Osteocyte (in vitro differentiated cells): ENCODE measurements at regions not wholly inside any gene's neighbourhood (a gene's known extent, or its start where the extent isn't known, plus 50 kb on each side); places are given as distances from the start of the nearest gene placed in this dataset.

Source experiments
- DNase-seq: peaks from one replicate; pipeline ENCODE4 v3.0.0; 2021; ENCODE audit warnings: mixed read lengths; ENCODE audit not compliant: unreplicated experiment; ENCODE audit errors: extremely low spot score
- H3K27ac Mint-ChIP-seq: one replicate; pipeline ENCODE4 v1.8.0; 2021; ENCODE audit warnings: mild to moderate bottlenecking, mixed read lengths; ENCODE audit not compliant: unreplicated experiment
- H3K27me3 Mint-ChIP-seq: one replicate; pipeline ENCODE4 v1.8.0; 2021; ENCODE audit warnings: mixed read lengths; ENCODE audit not compliant: unreplicated experiment
- H3K36me3 Mint-ChIP-seq: one replicate; pipeline ENCODE4 v1.8.0; 2021; ENCODE audit warnings: mixed read lengths; ENCODE audit not compliant: unreplicated experiment
- H3K4me1 Mint-ChIP-seq: one replicate; pipeline ENCODE4 v1.8.0; 2021; ENCODE audit warnings: mixed read lengths; ENCODE audit not compliant: unreplicated experiment
- H3K4me3 Mint-ChIP-seq: one replicate; pipeline ENCODE4 v1.8.0; 2021; ENCODE audit warnings: mild to moderate bottlenecking, moderate library complexity, mixed read lengths; ENCODE audit not compliant: unreplicated experiment
- H3K9me3 Mint-ChIP-seq: one replicate; pipeline ENCODE4 v1.8.0; 2021; ENCODE audit warnings: mixed read lengths; ENCODE audit not compliant: unreplicated experiment
- CTCF ChIP-seq: fragments of 200-600 bp; sonication (generic); IDR thresholded peaks from 2 replicates; pipeline ENCODE4 v1.5.0; 2021; ENCODE audit warnings: antibody characterized with exemption, mild to moderate bottlenecking, moderate library complexity

DNA sequence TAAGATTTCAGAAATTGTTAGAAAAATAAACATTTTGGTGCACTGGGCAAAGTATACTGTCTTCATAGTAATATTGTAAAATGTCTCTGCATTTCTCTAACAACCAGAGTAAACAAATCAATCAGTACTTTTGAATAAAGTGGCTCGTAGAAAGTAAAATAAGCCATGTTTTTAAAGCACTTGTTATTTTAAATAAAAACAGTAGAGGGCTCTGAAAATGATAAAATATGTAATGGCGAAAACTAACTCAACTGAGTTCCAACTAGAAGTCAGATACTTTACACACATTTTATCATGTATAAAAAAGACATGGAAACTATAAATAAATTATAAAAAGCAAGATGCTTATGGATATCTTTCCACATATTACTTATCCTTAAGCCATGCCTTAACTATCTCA, 1134.4 kb downstream of the PDHA2 start:
- H3K27ac Mint-ChIP-seq = no peak overlapping the region
- H3K36me3 Mint-ChIP-seq = no peaks in the 10 kb centered on the region
- H3K9me3 Mint-ChIP-seq = peaks cover 4% of the 10 kb centered on the region
- H3K4me3 Mint-ChIP-seq = no peak overlapping the region
- H3K4me1 Mint-ChIP-seq = no peaks in the 10 kb centered on the region
- peak; percentile 7 for TF ChIP-seq CTCF
- DNase-seq = no peak
- H3K27me3 Mint-ChIP-seq = no peaks in the 10 kb centered on the region

DNA sequence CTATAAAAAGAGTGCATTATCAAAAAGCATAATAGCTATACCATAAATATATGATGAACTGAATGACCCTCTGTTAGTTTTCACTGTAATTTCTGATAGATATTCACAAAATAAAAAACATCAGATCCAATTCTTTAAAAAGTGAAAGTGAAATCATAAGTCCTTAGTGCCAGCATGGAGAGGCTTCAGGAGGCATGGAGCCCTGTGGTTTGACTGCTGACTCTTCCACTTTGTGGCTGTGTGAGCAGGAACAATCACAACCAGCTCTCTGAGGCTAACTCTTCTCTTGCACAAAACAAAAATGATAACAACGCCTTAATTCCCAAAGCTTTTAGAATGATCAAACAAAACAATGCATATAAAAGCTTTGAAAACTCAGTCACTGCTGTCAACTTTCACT, 1143.9 kb downstream of the PDHA2 start:
- DNase-seq = no peak
- Mint-ChIP-seq H3K4me1 (no peaks in the 10 kb centered on the region), H3K27ac (no peak overlapping the region), H3K4me3 (no peak overlapping the region), H3K36me3 (no peaks in the 10 kb centered on the region), H3K9me3 (no peaks in the 10 kb centered on the region), H3K27me3 (no peaks in the 10 kb centered on the region)
- TF ChIP-seq CTCF = no peak

DNA sequence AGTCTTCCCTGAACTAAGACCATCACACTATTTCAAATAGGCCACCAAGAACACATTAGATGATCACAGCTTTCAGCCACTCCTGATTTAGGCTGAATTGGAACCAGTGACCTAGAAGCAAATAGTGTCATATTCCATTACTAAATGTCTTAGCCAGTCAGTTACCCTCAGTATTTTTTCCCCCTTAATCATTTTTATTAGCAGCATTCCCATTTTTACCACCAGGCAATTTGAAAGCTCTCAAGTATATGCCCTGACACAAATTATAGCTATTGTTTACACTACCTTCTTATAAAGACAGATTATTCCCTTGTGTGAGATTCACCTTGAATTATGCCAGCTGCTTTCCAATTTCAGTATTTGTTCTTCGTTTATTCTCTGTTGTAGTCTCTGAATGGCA, 1146.9 kb downstream of the PDHA2 start:
- Mint-ChIP-seq H3K27me3 (no peaks in the 10 kb centered on the region), H3K9me3 (no peaks in the 10 kb centered on the region), H3K36me3 (no peaks in the 10 kb centered on the region), H3K27ac (no peak overlapping the region), H3K4me3 (no peak overlapping the region), H3K4me1 (no peaks in the 10 kb centered on the region)
- no peak for DNase-seq
- no peak for TF ChIP-seq CTCF

DNA sequence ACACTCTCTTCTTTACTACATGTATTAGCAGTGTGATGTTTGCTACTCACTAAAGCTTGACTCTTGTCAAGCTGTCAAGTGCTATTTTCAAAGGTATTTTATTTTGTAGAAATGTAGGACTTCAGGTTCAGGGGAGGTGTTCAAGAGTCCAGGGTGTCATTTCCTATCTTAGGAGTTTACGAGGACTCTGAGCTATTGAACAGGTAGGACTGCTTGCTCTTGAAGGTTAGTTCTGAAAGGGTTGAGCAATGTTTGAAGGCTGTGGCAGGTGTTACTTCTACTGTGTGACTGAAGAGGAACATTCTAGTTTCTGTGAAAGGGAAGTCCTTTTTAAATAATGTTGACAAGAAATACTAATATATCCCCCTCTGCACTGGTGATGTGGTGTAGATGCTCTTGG, 1151.2 kb downstream of the PDHA2 start:
- H3K4me1 Mint-ChIP-seq = no peaks in the 10 kb centered on the region
- H3K27me3 Mint-ChIP-seq = peaks cover 5% of the 10 kb centered on the region
- no peak overlapping the region for H3K4me3 Mint-ChIP-seq
- no peak for TF ChIP-seq CTCF
- no peaks in the 10 kb centered on the region for H3K9me3 Mint-ChIP-seq
- H3K36me3 Mint-ChIP-seq = no peaks in the 10 kb centered on the region
- DNase-seq = no peak
- H3K27ac Mint-ChIP-seq = no peak overlapping the region

DNA sequence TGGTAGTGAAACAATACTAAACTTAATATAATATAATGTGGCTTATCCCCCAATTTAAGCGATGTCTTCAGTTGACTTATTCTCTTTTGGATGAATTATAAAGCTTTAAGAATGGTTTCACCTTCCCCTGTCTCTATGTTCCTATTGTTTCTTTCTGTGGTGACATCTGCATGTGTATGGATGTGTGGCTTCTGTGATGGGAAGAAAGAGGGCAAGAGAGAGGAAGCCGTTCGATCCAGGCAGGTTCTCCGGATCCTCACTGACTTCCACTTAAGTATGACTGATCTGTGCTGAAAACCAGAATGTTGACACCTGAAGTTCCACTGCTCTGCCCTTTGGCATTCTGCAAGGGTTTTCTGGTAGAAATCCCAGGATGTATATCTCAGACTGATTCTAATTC, 1150.8 kb downstream of the STPG2 start:
- H3K27me3 Mint-ChIP-seq = peaks cover 5% of the 10 kb centered on the region

More for the DNA sequence above, 1150.8 kb downstream of the STPG2 start:
- TF ChIP-seq CTCF = no peak
- no peaks in the 10 kb centered on the region for H3K9me3 Mint-ChIP-seq
- H3K4me1 Mint-ChIP-seq = no peaks in the 10 kb centered on the region
- no peak for DNase-seq
- H3K4me3 Mint-ChIP-seq = no peak overlapping the region
- H3K36me3 Mint-ChIP-seq = no peaks in the 10 kb centered on the region
- no peak overlapping the region for H3K27ac Mint-ChIP-seq
